ENCODE measurements at regions not wholly inside any gene's neighbourhood (a gene's known extent, or its start where the extent isn't known, plus 50 kb on each side); places are given as distances from the start of the nearest gene placed in this dataset.

DNA sequence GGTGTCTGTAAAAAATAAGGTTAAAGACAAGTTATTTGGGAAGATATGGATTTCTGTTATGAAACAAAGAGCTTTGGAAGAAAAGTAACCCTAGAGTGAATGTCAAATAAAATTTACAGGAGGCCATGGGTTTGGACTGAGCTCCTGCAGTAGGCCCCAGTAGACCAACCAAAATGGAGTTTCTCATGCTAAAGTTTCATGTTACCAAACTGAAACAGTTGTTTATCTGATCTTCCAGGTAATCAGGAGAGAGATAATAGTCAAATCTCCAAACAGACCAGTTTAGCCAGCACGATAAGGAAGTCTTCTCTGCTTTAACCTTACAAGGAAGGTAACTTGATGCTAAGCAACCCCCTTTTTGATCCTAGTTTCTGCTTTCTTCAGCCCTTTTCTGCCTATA lies 60.7 kb upstream of the ICA1 start:
- no peak for DNase-seq (ENCODE audit: low spot score)
- TF ChIP-seq CTCF (IDR thresholded peaks at IDR 0.05; ENCODE audit: poor library complexity) (no peak), EZH2 (IDR thresholded peaks at IDR 0.05; ENCODE audit: borderline replicate concordance) (no peak), EZH2phosphoT487 (IDR thresholded peaks at IDR 0.05; ENCODE audit: low read depth, severe bottlenecking, unreplicated experiment) (no peak)
- Histone ChIP-seq H2AFZ (no peak overlapping the region), H3K9me3 (ENCODE audit: low read depth) (no peaks in the 10 kb centered on the region), H3K36me3 (replicated peaks; ENCODE audit: insufficient read depth, low read depth) (no peaks in the 10 kb centered on the region), H3K4me3 (no peak overlapping the region), H3K9me2 (replicated peaks; ENCODE audit: insufficient read depth) (no peaks in the 10 kb centered on the region), H3K4me1 (ENCODE audit: insufficient read depth) (no peaks in the 10 kb centered on the region), H3K4me2 (no peak overlapping the region), H3K27me3 (no peaks in the 10 kb centered on the region), H4K20me1 (ENCODE audit: insufficient read depth, poor library complexity, severe bottlenecking) (no peaks in the 10 kb centered on the region), H3K79me2 (no peaks in the 10 kb centered on the region), H3K27ac (no peak overlapping the region)
- WGBS (ENCODE audit: low lambda C conversion rate, missing lambda C conversion rate): 20% methylated on average over 1 of the region's 1 CpG

DNA sequence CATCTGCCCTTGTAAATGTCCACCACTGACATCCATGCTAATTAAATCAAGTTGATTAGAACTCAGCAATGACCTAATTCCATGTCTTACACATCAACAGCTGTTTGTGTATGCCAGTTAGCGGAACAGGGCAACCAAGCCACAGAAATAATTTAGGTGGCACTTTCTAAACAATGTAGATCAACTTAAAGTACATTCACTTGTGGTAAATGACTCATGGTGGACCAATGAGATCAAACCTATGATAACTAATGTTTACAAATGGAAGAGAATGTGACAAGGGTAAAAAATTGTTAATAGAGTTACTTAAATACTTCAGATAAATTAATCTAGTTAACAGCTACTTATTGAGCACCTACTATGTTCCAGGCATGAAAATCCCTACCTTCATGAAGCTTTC lies 63.1 kb upstream of the ICA1 start:
- Histone ChIP-seq H3K36me3 (replicated peaks; ENCODE audit: insufficient read depth, low read depth) (no peaks in the 10 kb centered on the region), H3K9me2 (replicated peaks; ENCODE audit: insufficient read depth) (no peaks in the 10 kb centered on the region), H4K20me1 (ENCODE audit: insufficient read depth, poor library complexity, severe bottlenecking) (no peaks in the 10 kb centered on the region), H3K27ac (no peak overlapping the region), H3K27me3 (no peaks in the 10 kb centered on the region), H3K9me3 (ENCODE audit: low read depth) (no peaks in the 10 kb centered on the region), H3K4me3 (no peak overlapping the region), H3K79me2 (no peaks in the 10 kb centered on the region), H3K4me1 (ENCODE audit: insufficient read depth) (no peaks in the 10 kb centered on the region), H2AFZ (no peak overlapping the region), H3K4me2 (no peak overlapping the region)
- TF ChIP-seq EZH2phosphoT487 (IDR thresholded peaks at IDR 0.05; ENCODE audit: low read depth, severe bottlenecking, unreplicated experiment): no peak
- no peak for TF ChIP-seq CTCF (IDR thresholded peaks at IDR 0.05; ENCODE audit: poor library complexity)
- no peak for TF ChIP-seq EZH2 (IDR thresholded peaks at IDR 0.05; ENCODE audit: borderline replicate concordance)
- WGBS (ENCODE audit: low lambda C conversion rate, missing lambda C conversion rate): 89% methylated on average over 1 of the region's 1 CpG
- DNase-seq (ENCODE audit: low spot score): no peak

- Histone ChIP-seq H3K36me3 (replicated peaks; ENCODE audit: insufficient read depth, low read depth) (no peaks in the 10 kb centered on the region), H4K20me1 (ENCODE audit: insufficient read depth, poor library complexity, severe bottlenecking) (no peaks in the 10 kb centered on the region), H3K9me3 (ENCODE audit: low read depth) (no peaks in the 10 kb centered on the region), H3K4me1 (ENCODE audit: insufficient read depth) (no peaks in the 10 kb centered on the region), H2AFZ (no peak overlapping the region), H3K79me2 (no peaks in the 10 kb centered on the region), H3K27me3 (no peaks in the 10 kb centered on the region), H3K4me2 (no peak overlapping the region), H3K27ac (no peak overlapping the region), H3K4me3 (no peak overlapping the region), H3K9me2 (replicated peaks; ENCODE audit: insufficient read depth) (no peaks in the 10 kb centered on the region)
- TF ChIP-seq EZH2 (IDR thresholded peaks at IDR 0.05; ENCODE audit: borderline replicate concordance) (no peak), EZH2phosphoT487 (IDR thresholded peaks at IDR 0.05; ENCODE audit: low read depth, severe bottlenecking, unreplicated experiment) (no peak), CTCF (IDR thresholded peaks at IDR 0.05; ENCODE audit: poor library complexity) (no peak)
- 90% methylated on average over 3 of the region's 3 CpGs for WGBS (ENCODE audit: low lambda C conversion rate, missing lambda C conversion rate)
- no peak for DNase-seq (ENCODE audit: low spot score)
These were observed 65.2 kb upstream of the ICA1 start for GRCh38 chr7:8327199-8327598.

DNA sequence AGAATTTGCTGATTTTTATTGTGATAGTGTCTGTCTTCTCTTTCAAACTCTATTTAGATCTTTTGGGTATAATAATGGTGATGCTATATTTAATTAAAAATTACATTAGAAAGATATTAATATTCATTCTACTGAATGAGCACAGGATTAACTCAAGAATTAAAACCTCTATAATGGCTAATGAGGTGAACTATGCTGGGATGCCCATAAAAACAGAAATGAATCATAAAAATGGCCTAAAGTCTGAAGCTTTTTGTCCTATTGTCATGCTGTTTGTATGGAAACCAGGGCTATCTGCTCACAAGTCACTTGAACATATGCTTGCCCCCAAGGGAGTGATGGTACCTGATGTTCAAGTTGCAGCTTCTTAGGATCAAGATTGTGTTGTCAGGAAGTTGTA lies 76.2 kb upstream of the ICA1 start:
- no peak overlapping the region for H3K27ac ChIP-seq
- no peaks in the 10 kb centered on the region for H4K20me1 ChIP-seq (ENCODE audit: insufficient read depth, poor library complexity, severe bottlenecking)
- H3K27me3 ChIP-seq: no peaks in the 10 kb centered on the region

More for the DNA sequence above, 76.2 kb upstream of the ICA1 start:
- Histone ChIP-seq H3K79me2 (no peaks in the 10 kb centered on the region), H3K4me3 (no peak overlapping the region), H2AFZ (no peak overlapping the region), H3K36me3 (replicated peaks; ENCODE audit: insufficient read depth, low read depth) (no peaks in the 10 kb centered on the region), H3K4me2 (no peak overlapping the region), H3K4me1 (ENCODE audit: insufficient read depth) (no peaks in the 10 kb centered on the region), H3K9me2 (replicated peaks; ENCODE audit: insufficient read depth) (no peaks in the 10 kb centered on the region), H3K9me3 (ENCODE audit: low read depth) (no peaks in the 10 kb centered on the region)
- TF ChIP-seq CTCF (IDR thresholded peaks at IDR 0.05; ENCODE audit: poor library complexity) (no peak), EZH2 (IDR thresholded peaks at IDR 0.05; ENCODE audit: borderline replicate concordance) (no peak), EZH2phosphoT487 (IDR thresholded peaks at IDR 0.05; ENCODE audit: low read depth, severe bottlenecking, unreplicated experiment) (no peak)
- DNase-seq (ENCODE audit: low spot score): no peak

Data from hepatocyte (in vitro differentiated cells).